ENCODE measurements at regions not wholly inside any gene's neighbourhood (a gene's known extent, or its start where the extent isn't known, plus 50 kb on each side); places are given as distances from the start of the nearest gene placed in this dataset.
A peak's percentile ranks its signal among the peaks of the same experiment; 100 is the strongest.
"Not testable (repeated sequence)": the region's sequence is repeated elsewhere in the genome, so short reads cannot be mapped to it uniquely, and the experiment has no call there.

GRCh38 chr1:102470767-102471166, 474.0 kb upstream of the OLFM3 start:
- TF ChIP-seq POLR2A (IDR thresholded peaks at IDR 0.05; ENCODE audit: extremely low read depth, insufficient read length) (no peak), MYC (IDR thresholded peaks at IDR 0.05; ENCODE audit: low read depth, low read length) (no peak), MAX (IDR thresholded peaks at IDR 0.05; ENCODE audit: low read depth, low read length) (no peak), CTCF (IDR thresholded peaks at IDR 0.05; ENCODE audit: low read depth, low read length) (no peak)
- no peak overlapping the region for H3K4me3 ChIP-seq (ENCODE audit: low read depth, low read length)
- no peak for DNase-seq (ENCODE audit: low read depth)

- TF ChIP-seq POLR2A (IDR thresholded peaks at IDR 0.05; ENCODE audit: extremely low read depth, insufficient read length) (no peak), MYC (IDR thresholded peaks at IDR 0.05; ENCODE audit: low read depth, low read length) (no peak), CTCF (IDR thresholded peaks at IDR 0.05; ENCODE audit: low read depth, low read length) (no peak), MAX (IDR thresholded peaks at IDR 0.05; ENCODE audit: low read depth, low read length) (no peak)
- DNase-seq (ENCODE audit: low read depth), result peak; percentile 3
- no peak overlapping the region for H3K4me3 ChIP-seq (ENCODE audit: low read depth, low read length)
Measured at GRCh38 chr1:102466487-102466886, 469.8 kb upstream of the OLFM3 start.

- H3K4me3 ChIP-seq (ENCODE audit: low read depth, low read length), result no peak overlapping the region
- TF ChIP-seq CTCF (IDR thresholded peaks at IDR 0.05; ENCODE audit: low read depth, low read length) (no peak), MYC (IDR thresholded peaks at IDR 0.05; ENCODE audit: low read depth, low read length) (no peak), POLR2A (IDR thresholded peaks at IDR 0.05; ENCODE audit: extremely low read depth, insufficient read length) (no peak), MAX (IDR thresholded peaks at IDR 0.05; ENCODE audit: low read depth, low read length) (no peak)
- DNase-seq (ENCODE audit: low read depth), result no peak
Measured at GRCh38 chr1:102463328-102463727, 466.6 kb upstream of the OLFM3 start.

GRCh38 chr1:102442317-102442716, 445.6 kb upstream of the OLFM3 start:
- H3K4me3 ChIP-seq (ENCODE audit: low read depth, low read length); DNase-seq (ENCODE audit: low read depth): not testable (repeated sequence)

- H3K4me3 ChIP-seq (ENCODE audit: low read depth, low read length), result no peak overlapping the region
- no peak for DNase-seq (ENCODE audit: low read depth)
- TF ChIP-seq POLR2A (IDR thresholded peaks at IDR 0.05; ENCODE audit: extremely low read depth, insufficient read length), result no peak
Measured at GRCh38 chr1:102435483-102435882, 438.8 kb upstream of the OLFM3 start.

- no peak overlapping the region for H3K4me3 ChIP-seq (ENCODE audit: low read depth, low read length)
- peak; percentile 47 for DNase-seq (ENCODE audit: low read depth)
- TF ChIP-seq MAX (IDR thresholded peaks at IDR 0.05; ENCODE audit: low read depth, low read length) (peak; percentile 76), MYC (IDR thresholded peaks at IDR 0.05; ENCODE audit: low read depth, low read length) (no peak), CTCF (IDR thresholded peaks at IDR 0.05; ENCODE audit: low read depth, low read length) (peak; percentile 29)
Measured at GRCh38 chr1:102434421-102434820, 437.7 kb upstream of the OLFM3 start.

- no peak for DNase-seq (ENCODE audit: low read depth)
- no peak overlapping the region for H3K4me3 ChIP-seq (ENCODE audit: low read depth, low read length)
- TF ChIP-seq MAX (IDR thresholded peaks at IDR 0.05; ENCODE audit: low read depth, low read length) (no peak), CTCF (IDR thresholded peaks at IDR 0.05; ENCODE audit: low read depth, low read length) (no peak), POLR2A (IDR thresholded peaks at IDR 0.05; ENCODE audit: extremely low read depth, insufficient read length) (no peak), MYC (IDR thresholded peaks at IDR 0.05; ENCODE audit: low read depth, low read length) (no peak)
Measured at GRCh38 chr1:102431253-102431652, 434.5 kb upstream of the OLFM3 start.

Data from NB4 (cell line).